Rectal smooth muscle tissue (tissue), 1 donor: ENCODE measurements at regions not wholly inside any gene's neighbourhood (a gene's known extent, or its start where the extent isn't known, plus 50 kb on each side); places are given as distances from the start of the nearest gene placed in this dataset.

Source experiments
- H3K27ac ChIP-seq: one replicate; pipeline ENCODE4 v1.7.0; 2013; ENCODE audit warnings: low read depth, low read length, inconsistent platforms
- H3K27me3 ChIP-seq: one replicate; pipeline ENCODE4 v1.7.0; 2013; ENCODE audit warnings: low read length; ENCODE audit not compliant: control insufficient read depth, insufficient read depth
- H3K36me3 ChIP-seq: one replicate; pipeline ENCODE4 v1.7.0; 2013; ENCODE audit warnings: low read length; ENCODE audit not compliant: control insufficient read depth, insufficient read depth
- H3K4me1 ChIP-seq: one replicate; pipeline ENCODE4 v1.7.0; 2013; ENCODE audit warnings: low read length; ENCODE audit not compliant: control insufficient read depth, insufficient read depth
- H3K4me3 ChIP-seq: one replicate; pipeline ENCODE4 v1.7.0; 2013; ENCODE audit warnings: low read length
- H3K9ac ChIP-seq: one replicate; pipeline ENCODE4 v1.7.0; 2013; ENCODE audit warnings: low read length

- no peak overlapping the region for H3K4me3 ChIP-seq
- no peak overlapping the region for H3K27ac ChIP-seq
These were observed 240.9 kb downstream of the IRX1 start for GRCh38 chr5:3836528-3836927.

GRCh38 chr5:3837506-3837905 lies 241.9 kb downstream of the IRX1 start:
- Histone ChIP-seq H3K27me3 (no peaks in the 10 kb centered on the region), H3K4me1 (no peaks in the 10 kb centered on the region), H3K4me3 (no peak overlapping the region), H3K36me3 (no peaks in the 10 kb centered on the region), H3K27ac (no peak overlapping the region), H3K9ac (no peak overlapping the region)

More at GRCh38 chr5:3836528-3836927, 240.9 kb downstream of the IRX1 start:
- H3K36me3 ChIP-seq: no peaks in the 10 kb centered on the region
- H3K9ac ChIP-seq: no peak overlapping the region
- no peaks in the 10 kb centered on the region for H3K4me1 ChIP-seq
- H3K27me3 ChIP-seq: no peaks in the 10 kb centered on the region

GRCh38 chr5:3839151-3839550 lies 243.5 kb downstream of the IRX1 start:
- Histone ChIP-seq H3K27ac (no peak overlapping the region), H3K4me3 (no peak overlapping the region), H3K9ac (no peak overlapping the region), H3K4me1 (no peaks in the 10 kb centered on the region), H3K36me3 (no peaks in the 10 kb centered on the region), H3K27me3 (no peaks in the 10 kb centered on the region)

- no peak overlapping the region for H3K27ac ChIP-seq
- no peak overlapping the region for H3K9ac ChIP-seq
- no peaks in the 10 kb centered on the region for H3K36me3 ChIP-seq
- H3K4me3 ChIP-seq: no peak overlapping the region
- H3K4me1 ChIP-seq: no peaks in the 10 kb centered on the region
- H3K27me3 ChIP-seq: no peaks in the 10 kb centered on the region
These were observed 247.0 kb downstream of the IRX1 start for GRCh38 chr5:3842591-3842990.

GRCh38 chr5:3843706-3844105 lies 248.1 kb downstream of the IRX1 start:
- H3K9ac ChIP-seq: no peak overlapping the region
- H3K4me3 ChIP-seq: no peak overlapping the region
- H3K36me3 ChIP-seq: no peaks in the 10 kb centered on the region
- no peaks in the 10 kb centered on the region for H3K27me3 ChIP-seq
- H3K27ac ChIP-seq: no peak overlapping the region
- no peaks in the 10 kb centered on the region for H3K4me1 ChIP-seq

- Histone ChIP-seq H3K9ac (no peak overlapping the region), H3K4me1 (no peaks in the 10 kb centered on the region), H3K4me3 (no peak overlapping the region), H3K27me3 (no peaks in the 10 kb centered on the region), H3K36me3 (no peaks in the 10 kb centered on the region), H3K27ac (no peak overlapping the region)
These were observed 248.6 kb downstream of the IRX1 start for GRCh38 chr5:3844266-3844665.

- Histone ChIP-seq H3K27ac (no peak overlapping the region), H3K4me3 (no peak overlapping the region), H3K36me3 (no peaks in the 10 kb centered on the region), H3K27me3 (no peaks in the 10 kb centered on the region), H3K9ac (no peak overlapping the region), H3K4me1 (no peaks in the 10 kb centered on the region)
These were observed 249.6 kb downstream of the IRX1 start for GRCh38 chr5:3845230-3845629.

- no peaks in the 10 kb centered on the region for H3K36me3 ChIP-seq
- no peaks in the 10 kb centered on the region for H3K4me1 ChIP-seq
- no peak overlapping the region for H3K9ac ChIP-seq
- no peak overlapping the region for H3K27ac ChIP-seq
- no peaks in the 10 kb centered on the region for H3K27me3 ChIP-seq
- H3K4me3 ChIP-seq: no peak overlapping the region
These were observed 256.7 kb downstream of the IRX1 start for GRCh38 chr5:3852161-3852916.

GRCh38 chr5:3853362-3853761 lies 257.7 kb downstream of the IRX1 start:
- Histone ChIP-seq H3K4me3 (no peak overlapping the region), H3K36me3 (no peaks in the 10 kb centered on the region), H3K9ac (no peak overlapping the region), H3K27ac (no peak overlapping the region), H3K4me1 (no peaks in the 10 kb centered on the region), H3K27me3 (no peaks in the 10 kb centered on the region)

GRCh38 chr5:3854188-3854821 lies 258.7 kb downstream of the IRX1 start:
- no peak overlapping the region for H3K4me3 ChIP-seq
- no peaks in the 10 kb centered on the region for H3K36me3 ChIP-seq
- no peak overlapping the region for H3K27ac ChIP-seq
- no peaks in the 10 kb centered on the region for H3K27me3 ChIP-seq
- H3K9ac ChIP-seq: no peak overlapping the region
- no peaks in the 10 kb centered on the region for H3K4me1 ChIP-seq

GRCh38 chr5:3856036-3856435 lies 260.4 kb downstream of the IRX1 start:
- Histone ChIP-seq H3K27ac (no peak overlapping the region), H3K27me3 (no peaks in the 10 kb centered on the region), H3K36me3 (no peaks in the 10 kb centered on the region), H3K4me3 (no peak overlapping the region), H3K9ac (no peak overlapping the region), H3K4me1 (no peaks in the 10 kb centered on the region)

GRCh38 chr5:3858524-3858923 lies 262.9 kb downstream of the IRX1 start:
- Histone ChIP-seq H3K27ac (no peak overlapping the region), H3K4me1 (no peaks in the 10 kb centered on the region), H3K9ac (no peak overlapping the region), H3K36me3 (no peaks in the 10 kb centered on the region), H3K4me3 (no peak overlapping the region), H3K27me3 (no peaks in the 10 kb centered on the region)

GRCh38 chr5:3862906-3863305 lies 267.3 kb downstream of the IRX1 start:
- Histone ChIP-seq H3K27ac (no peak overlapping the region), H3K9ac (no peak overlapping the region), H3K27me3 (no peaks in the 10 kb centered on the region), H3K36me3 (no peaks in the 10 kb centered on the region), H3K4me1 (no peaks in the 10 kb centered on the region), H3K4me3 (no peak overlapping the region)
